Amniotic epithelial cell (primary cell): ENCODE measurements at regions not wholly inside any gene's neighbourhood (a gene's known extent, or its start where the extent isn't known, plus 50 kb on each side); places are given as distances from the start of the nearest gene placed in this dataset.
"Not testable (repeated sequence)": the region's sequence is repeated elsewhere in the genome, so short reads cannot be mapped to it uniquely, and the experiment has no call there.

ENCODE experiments used
- DNase-seq: peaks from one replicate; pipeline ENCODE4 v3.0.0-alpha.2; 2010; ENCODE audit warnings: low read depth

- DNase-seq = no peak
These were observed 439.5 kb upstream of the CD180 start for GRCh38 chr5:67636091-67636490.

GRCh38 chr5:67627079-67627478, 430.5 kb upstream of the CD180 start:
- DNase-seq = not testable (repeated sequence)

- no peak for DNase-seq
These were observed 426.5 kb upstream of the CD180 start for GRCh38 chr5:67623078-67623477.

GRCh38 chr5:67620424-67621397, 424.1 kb upstream of the CD180 start:
- no peak for DNase-seq

GRCh38 chr5:67619636-67620035, 423.0 kb upstream of the CD180 start:
- no peak for DNase-seq

GRCh38 chr5:67619235-67619634, 422.6 kb upstream of the CD180 start:
- no peak for DNase-seq

- DNase-seq = no peak
These were observed 420.5 kb upstream of the CD180 start for GRCh38 chr5:67617051-67617450.

- no peak for DNase-seq
These were observed 416.4 kb upstream of the CD180 start for GRCh38 chr5:67612961-67613360.

- no peak for DNase-seq
These were observed 413.8 kb upstream of the CD180 start for GRCh38 chr5:67610186-67610912.

GRCh38 chr5:67607958-67608357, 411.4 kb upstream of the CD180 start:
- no peak for DNase-seq

- no peak for DNase-seq
These were observed 410.0 kb upstream of the CD180 start for GRCh38 chr5:67606586-67606947.

- no peak for DNase-seq
These were observed 409.4 kb upstream of the CD180 start for GRCh38 chr5:67605730-67606585.

- no peak for DNase-seq
These were observed 394.9 kb upstream of the CD180 start for GRCh38 chr5:67591491-67591890.

GRCh38 chr5:67588389-67588788, 391.8 kb upstream of the CD180 start:
- no peak for DNase-seq

GRCh38 chr5:67581203-67581602, 384.6 kb upstream of the CD180 start:
- DNase-seq = no peak

GRCh38 chr5:67578011-67578410, 381.4 kb upstream of the CD180 start:
- DNase-seq = no peak

GRCh38 chr5:67577424-67577823, 380.8 kb upstream of the CD180 start:
- no peak for DNase-seq

- DNase-seq = no peak
These were observed 379.5 kb upstream of the CD180 start for GRCh38 chr5:67576112-67576511.

- DNase-seq = no peak
These were observed 378.5 kb upstream of the CD180 start for GRCh38 chr5:67575087-67575486.

- no peak for DNase-seq
These were observed 364.7 kb upstream of the CD180 start for GRCh38 chr5:67561151-67561932.

GRCh38 chr5:67552773-67553172, 356.2 kb upstream of the CD180 start:
- no peak for DNase-seq

- no peak for DNase-seq
These were observed 353.3 kb upstream of the CD180 start for GRCh38 chr5:67549947-67550346.
